HFFc6 (cell line): ENCODE measurements at regions not wholly inside any gene's neighbourhood (a gene's known extent, or its start where the extent isn't known, plus 50 kb on each side); places are given as distances from the start of the nearest gene placed in this dataset.

Source experiments
- DNase-seq: peaks from one replicate; pipeline ENCODE4 v3.0.0-alpha.2; 2018
- H3K27ac Mint-ChIP-seq: 2 replicates; pipeline ENCODE4 v1.8.0; 2020; ENCODE audit warnings: mild to moderate bottlenecking, mixed read lengths
- H3K27me3 Mint-ChIP-seq: 2 replicates; pipeline ENCODE4 v1.8.0; 2021; ENCODE audit warnings: mild to moderate bottlenecking, moderate library complexity, mixed read lengths; ENCODE audit not compliant: insufficient read depth
- H3K36me3 Mint-ChIP-seq: 2 replicates; pipeline ENCODE4 v1.8.0; 2021; ENCODE audit warnings: low read depth, mixed read lengths
- H3K4me1 Mint-ChIP-seq: 2 replicates; pipeline ENCODE4 v1.8.0; 2020; ENCODE audit warnings: low read depth, mixed read lengths
- H3K4me3 Mint-ChIP-seq: 2 replicates; pipeline ENCODE4 v1.8.0; 2020; ENCODE audit warnings: mild to moderate bottlenecking, moderate library complexity, mixed read lengths
- H3K9me3 Mint-ChIP-seq: 2 replicates; pipeline ENCODE4 v1.8.0; 2020; ENCODE audit warnings: mild to moderate bottlenecking, mixed read lengths
- TF ChIP-seq, protein P1 (sequence below): fragments of 200-600 bp; sonication (generic); IDR thresholded peaks from 2 replicates; pipeline ENCODE4 v1.5.0; 2021; ENCODE audit warnings: antibody characterized with exemption, mild to moderate bottlenecking

DNA sequence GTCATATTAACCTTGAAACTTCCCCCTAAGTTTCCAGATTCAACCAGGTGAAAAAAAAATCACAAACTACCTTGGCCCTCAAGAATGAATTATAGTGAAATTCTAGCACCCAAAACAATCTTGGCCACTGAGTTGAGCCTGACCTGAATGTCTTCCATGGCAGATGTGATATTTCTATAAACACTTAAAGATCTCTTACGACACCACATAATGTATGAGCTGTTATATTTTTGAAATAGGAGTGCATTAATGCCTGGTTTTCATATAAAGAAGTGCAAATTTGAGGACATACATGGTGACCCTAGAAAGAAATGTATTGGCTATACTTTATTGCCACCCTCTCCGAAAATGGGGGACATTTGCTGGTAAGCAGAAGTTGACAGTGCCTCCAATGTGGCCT is 584.1 kb upstream of the KCND2 start:
- H3K9me3 Mint-ChIP-seq: peaks cover 10% of the 10 kb centered on the region
- TF ChIP-seq, protein P1, sequence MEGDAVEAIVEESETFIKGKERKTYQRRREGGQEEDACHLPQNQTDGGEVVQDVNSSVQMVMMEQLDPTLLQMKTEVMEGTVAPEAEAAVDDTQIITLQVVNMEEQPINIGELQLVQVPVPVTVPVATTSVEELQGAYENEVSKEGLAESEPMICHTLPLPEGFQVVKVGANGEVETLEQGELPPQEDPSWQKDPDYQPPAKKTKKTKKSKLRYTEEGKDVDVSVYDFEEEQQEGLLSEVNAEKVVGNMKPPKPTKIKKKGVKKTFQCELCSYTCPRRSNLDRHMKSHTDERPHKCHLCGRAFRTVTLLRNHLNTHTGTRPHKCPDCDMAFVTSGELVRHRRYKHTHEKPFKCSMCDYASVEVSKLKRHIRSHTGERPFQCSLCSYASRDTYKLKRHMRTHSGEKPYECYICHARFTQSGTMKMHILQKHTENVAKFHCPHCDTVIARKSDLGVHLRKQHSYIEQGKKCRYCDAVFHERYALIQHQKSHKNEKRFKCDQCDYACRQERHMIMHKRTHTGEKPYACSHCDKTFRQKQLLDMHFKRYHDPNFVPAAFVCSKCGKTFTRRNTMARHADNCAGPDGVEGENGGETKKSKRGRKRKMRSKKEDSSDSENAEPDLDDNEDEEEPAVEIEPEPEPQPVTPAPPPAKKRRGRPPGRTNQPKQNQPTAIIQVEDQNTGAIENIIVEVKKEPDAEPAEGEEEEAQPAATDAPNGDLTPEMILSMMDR: no peak
- no peaks in the 10 kb centered on the region for H3K36me3 Mint-ChIP-seq
- H3K4me1 Mint-ChIP-seq: no peaks in the 10 kb centered on the region
- no peak overlapping the region for H3K27ac Mint-ChIP-seq
- DNase-seq: no peak
- no peaks in the 10 kb centered on the region for H3K27me3 Mint-ChIP-seq
- no peak overlapping the region for H3K4me3 Mint-ChIP-seq

DNA sequence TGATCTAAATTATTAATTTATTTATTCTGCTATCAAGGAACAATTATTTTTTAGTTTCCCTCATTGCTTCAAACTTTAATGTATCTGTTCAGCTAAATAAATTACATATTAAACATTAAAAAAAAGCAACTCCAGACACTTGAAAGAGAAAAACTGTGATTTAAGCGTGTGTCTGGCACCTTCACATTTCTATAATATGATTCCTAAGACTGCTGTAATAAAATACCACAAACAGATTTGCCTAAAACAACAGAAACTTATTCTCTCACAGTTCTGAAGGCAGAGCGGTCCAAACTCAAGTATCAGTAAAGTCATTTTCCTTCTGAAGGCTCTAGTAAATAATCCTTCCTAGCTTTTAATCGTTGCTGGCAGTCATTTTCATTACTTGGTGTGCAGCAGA is 580.4 kb upstream of the KCND2 start:
- no peaks in the 10 kb centered on the region for H3K4me1 Mint-ChIP-seq
- H3K9me3 Mint-ChIP-seq: peaks cover 20% of the 10 kb centered on the region
- TF ChIP-seq, protein P1: no peak
- no peaks in the 10 kb centered on the region for H3K27me3 Mint-ChIP-seq
- no peak for DNase-seq
- peaks cover 5% of the 10 kb centered on the region; the same call in 1 of the 2 replicates for H3K36me3 Mint-ChIP-seq
- H3K4me3 Mint-ChIP-seq: no peak overlapping the region
- no peak overlapping the region for H3K27ac Mint-ChIP-seq

DNA sequence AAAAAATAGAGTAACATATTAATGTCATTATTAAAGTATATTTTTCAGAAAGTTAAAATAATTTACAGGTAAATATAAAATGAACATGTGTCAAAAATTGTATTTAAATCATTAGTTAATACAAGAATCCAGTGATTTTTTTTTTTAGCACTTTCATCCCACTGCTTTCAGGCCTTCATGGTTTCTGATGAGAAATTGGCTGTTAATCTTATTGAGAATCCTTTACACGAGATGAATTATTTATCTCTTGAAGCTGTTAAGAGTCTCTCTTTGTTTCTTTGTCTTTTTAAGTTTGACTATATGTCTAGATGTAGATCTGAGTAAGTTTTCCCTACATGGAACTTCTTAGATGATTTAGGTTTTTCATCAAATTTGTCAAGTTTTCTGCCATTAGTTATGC is 578.5 kb upstream of the KCND2 start:
- TF ChIP-seq, protein P1: no peak
- Mint-ChIP-seq H3K36me3 (peaks cover 5% of the 10 kb centered on the region; the same call in 1 of the 2 replicates), H3K4me3 (no peak overlapping the region), H3K27me3 (no peaks in the 10 kb centered on the region), H3K4me1 (no peaks in the 10 kb centered on the region), H3K9me3 (peaks cover 30% of the 10 kb centered on the region), H3K27ac (no peak overlapping the region)
- DNase-seq: no peak

DNA sequence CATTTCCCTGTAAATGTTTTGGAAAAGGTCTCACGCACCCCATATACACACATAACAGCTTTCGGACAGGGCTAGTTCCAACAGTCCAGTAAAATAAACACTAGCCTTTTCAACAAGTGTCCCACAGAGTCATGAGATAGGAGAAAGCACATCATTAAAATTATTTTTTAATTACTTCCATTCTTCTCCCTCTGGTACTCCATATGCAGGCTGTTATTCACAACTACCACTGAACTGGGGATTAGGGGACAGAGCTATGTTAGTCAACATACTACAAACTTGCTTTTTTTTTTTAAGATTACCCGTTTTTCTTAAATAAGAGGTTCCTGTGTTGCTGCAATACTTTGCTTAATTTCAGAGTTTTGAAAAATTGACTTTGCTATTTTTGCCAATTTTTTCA is 576.6 kb upstream of the KCND2 start:
- no peak for DNase-seq
- TF ChIP-seq, protein P1: no peak
- H3K27me3 Mint-ChIP-seq: no peaks in the 10 kb centered on the region

DNA sequence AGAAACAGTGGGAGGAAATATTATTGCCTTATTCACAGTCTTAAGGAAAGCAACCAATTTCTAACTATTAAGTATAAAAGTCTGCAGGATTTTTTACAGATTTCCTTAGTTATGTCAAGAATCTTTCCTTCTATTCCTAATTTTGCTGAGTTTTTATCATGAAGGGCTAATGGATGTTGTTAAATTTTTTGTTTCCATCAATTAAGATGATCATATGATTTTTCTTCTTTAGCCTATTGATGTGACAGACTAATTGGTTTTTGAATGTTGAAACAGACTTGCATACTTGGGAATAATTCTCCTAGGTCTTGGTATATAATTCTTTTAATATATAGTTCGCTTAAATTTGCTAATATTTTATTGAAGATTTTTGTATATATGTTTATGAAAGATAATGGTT is 569.1 kb upstream of the KCND2 start:
- H3K4me1 Mint-ChIP-seq: no peaks in the 10 kb centered on the region

More for the DNA sequence above, 576.6 kb upstream of the KCND2 start:
- H3K4me1 Mint-ChIP-seq: no peaks in the 10 kb centered on the region
- H3K36me3 Mint-ChIP-seq: peaks cover 5% of the 10 kb centered on the region; the same call in 1 of the 2 replicates
- H3K4me3 Mint-ChIP-seq: no peak overlapping the region
- H3K27ac Mint-ChIP-seq: no peak overlapping the region
- H3K9me3 Mint-ChIP-seq: peaks cover 30% of the 10 kb centered on the region

More for the DNA sequence above, 569.1 kb upstream of the KCND2 start:
- Mint-ChIP-seq H3K9me3 (peaks cover 8% of the 10 kb centered on the region; the same call in 1 of the 2 replicates), H3K4me3 (no peak overlapping the region), H3K36me3 (no peaks in the 10 kb centered on the region; the same call in 1 of the 2 replicates), H3K27ac (no peak overlapping the region), H3K27me3 (no peaks in the 10 kb centered on the region; the same call in 1 of the 2 replicates)
- DNase-seq: no peak
- TF ChIP-seq, protein P1: no peak
